Stimulated activated naive CD8-positive, alpha-beta T cell treated with anti-CD3 and anti-CD28 coated beads, Interleukin-15, Interleukin-2, amounts not matched to agents 100 U/mL and 50 U/mL, for 24 hours (primary cell): ENCODE measurements at regions not wholly inside any gene's neighbourhood (a gene's known extent, or its start where the extent isn't known, plus 50 kb on each side); places are given as distances from the start of the nearest gene placed in this dataset.

Source experiments
- ATAC-seq: fragments of 150-1000 bp; cut with Tn5 transposase; one replicate; pipeline ENCODE4 v1.10.0; 2021
- DNase-seq: peaks from one replicate; pipeline ENCODE4 v3.0.0; 2021

- ATAC-seq = no peak
These were observed 260.5 kb downstream of the GADD45G start for GRCh38 chr9:89865357-89865756.

GRCh38 chr9:89865981-89866380, 261.2 kb downstream of the GADD45G start:
- no peak for DNase-seq
- no peak for ATAC-seq

More at GRCh38 chr9:89865357-89865756, 260.5 kb downstream of the GADD45G start:
- DNase-seq = no peak

GRCh38 chr9:89866701-89867100, 261.9 kb downstream of the GADD45G start:
- ATAC-seq (no peak), DNase-seq (no peak)

- ATAC-seq (no peak), DNase-seq (no peak)
These were observed 263.3 kb downstream of the GADD45G start for GRCh38 chr9:89868100-89868499.

- no peak for DNase-seq
- ATAC-seq = no peak
These were observed 265.2 kb downstream of the GADD45G start for GRCh38 chr9:89869793-89870580.

- DNase-seq = no peak
- no peak for ATAC-seq
These were observed 267.1 kb downstream of the GADD45G start for GRCh38 chr9:89871871-89872331.

- DNase-seq = no peak
- no peak for ATAC-seq
These were observed 267.7 kb downstream of the GADD45G start for GRCh38 chr9:89872426-89872912.

GRCh38 chr9:89872913-89873707, 268.3 kb downstream of the GADD45G start:
- no peak for ATAC-seq

GRCh38 chr9:89873801-89874200, 269.0 kb downstream of the GADD45G start:
- DNase-seq = no peak
- ATAC-seq = no peak

More at GRCh38 chr9:89872913-89873707, 268.3 kb downstream of the GADD45G start:
- no peak for DNase-seq

GRCh38 chr9:89874351-89875321, 269.8 kb downstream of the GADD45G start:
- no peak for ATAC-seq

GRCh38 chr9:89877051-89878002, 272.5 kb downstream of the GADD45G start:
- DNase-seq (no peak), ATAC-seq (no peak)

More at GRCh38 chr9:89874351-89875321, 269.8 kb downstream of the GADD45G start:
- DNase-seq = no peak

- ATAC-seq (no peak), DNase-seq (no peak)
These were observed 273.2 kb downstream of the GADD45G start for GRCh38 chr9:89878003-89878411.

GRCh38 chr9:89878687-89879086, 273.9 kb downstream of the GADD45G start:
- DNase-seq (no peak), ATAC-seq (no peak)

- DNase-seq (no peak), ATAC-seq (no peak)
These were observed 274.5 kb downstream of the GADD45G start for GRCh38 chr9:89879276-89879675.

GRCh38 chr9:89879701-89880100, 274.9 kb downstream of the GADD45G start:
- DNase-seq = no peak
- no peak for ATAC-seq

- ATAC-seq (no peak), DNase-seq (no peak)
These were observed 275.3 kb downstream of the GADD45G start for GRCh38 chr9:89880161-89880560.

- ATAC-seq (no peak), DNase-seq (no peak)
These were observed 275.9 kb downstream of the GADD45G start for GRCh38 chr9:89880721-89881120.

GRCh38 chr9:89881431-89881830, 276.6 kb downstream of the GADD45G start:
- no peak for DNase-seq
- ATAC-seq = no peak

GRCh38 chr9:89882930-89883361, 278.1 kb downstream of the GADD45G start:
- DNase-seq = no peak
- no peak for ATAC-seq
